ENCODE measurements at regions not wholly inside any gene's neighbourhood (a gene's known extent, or its start where the extent isn't known, plus 50 kb on each side); places are given as distances from the start of the nearest gene placed in this dataset.

DNA sequence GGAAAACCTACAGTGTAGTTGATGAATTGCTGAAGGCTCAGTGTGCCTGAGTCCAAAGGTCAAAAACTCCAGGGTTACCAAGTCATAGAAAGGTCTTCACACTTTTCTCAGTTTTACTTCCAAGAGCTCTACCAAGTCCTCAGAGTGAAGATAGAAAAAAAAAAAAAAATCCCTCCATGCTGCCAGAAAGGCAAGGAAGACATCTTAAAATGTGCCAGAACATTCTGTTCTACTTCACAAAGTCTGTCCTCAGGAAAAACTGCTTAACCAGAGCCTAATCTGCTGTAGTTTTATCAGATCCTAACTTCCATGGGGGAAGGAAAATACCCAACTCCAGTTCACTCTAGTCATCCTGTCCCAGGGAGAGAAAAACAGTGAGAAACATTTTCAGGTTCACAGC, 175.6 kb upstream of the CDH11 start:
- H3K9ac ChIP-seq = no peak overlapping the region
- no peaks in the 10 kb centered on the region for H3K4me1 ChIP-seq (ENCODE audit: low read depth, poor library complexity, severe bottlenecking)
- no peak overlapping the region for H3K4me3 ChIP-seq (IDR thresholded peaks at IDR 0.05; ENCODE audit: insufficient read depth, low read depth, low read length)
- H3K79me2 ChIP-seq (ENCODE audit: insufficient read depth, low read depth) = no peaks in the 10 kb centered on the region
- no peak overlapping the region for H3K4me2 ChIP-seq
- H2AFZ ChIP-seq (ENCODE audit: low read depth) = no peak overlapping the region
- H3K27me3 ChIP-seq (ENCODE audit: insufficient read depth, low read depth) = no peaks in the 10 kb centered on the region
- no peaks in the 10 kb centered on the region for H3K36me3 ChIP-seq (ENCODE audit: insufficient read depth)
- TF ChIP-seq, protein P1, sequence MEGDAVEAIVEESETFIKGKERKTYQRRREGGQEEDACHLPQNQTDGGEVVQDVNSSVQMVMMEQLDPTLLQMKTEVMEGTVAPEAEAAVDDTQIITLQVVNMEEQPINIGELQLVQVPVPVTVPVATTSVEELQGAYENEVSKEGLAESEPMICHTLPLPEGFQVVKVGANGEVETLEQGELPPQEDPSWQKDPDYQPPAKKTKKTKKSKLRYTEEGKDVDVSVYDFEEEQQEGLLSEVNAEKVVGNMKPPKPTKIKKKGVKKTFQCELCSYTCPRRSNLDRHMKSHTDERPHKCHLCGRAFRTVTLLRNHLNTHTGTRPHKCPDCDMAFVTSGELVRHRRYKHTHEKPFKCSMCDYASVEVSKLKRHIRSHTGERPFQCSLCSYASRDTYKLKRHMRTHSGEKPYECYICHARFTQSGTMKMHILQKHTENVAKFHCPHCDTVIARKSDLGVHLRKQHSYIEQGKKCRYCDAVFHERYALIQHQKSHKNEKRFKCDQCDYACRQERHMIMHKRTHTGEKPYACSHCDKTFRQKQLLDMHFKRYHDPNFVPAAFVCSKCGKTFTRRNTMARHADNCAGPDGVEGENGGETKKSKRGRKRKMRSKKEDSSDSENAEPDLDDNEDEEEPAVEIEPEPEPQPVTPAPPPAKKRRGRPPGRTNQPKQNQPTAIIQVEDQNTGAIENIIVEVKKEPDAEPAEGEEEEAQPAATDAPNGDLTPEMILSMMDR (conservative IDR thresholded peaks at IDR 0.05; ENCODE audit: low read depth, low read length) = no peak
- H3K27ac ChIP-seq = no peak overlapping the region
- H4K20me1 ChIP-seq (ENCODE audit: insufficient read depth) = no peaks in the 10 kb centered on the region

DNA sequence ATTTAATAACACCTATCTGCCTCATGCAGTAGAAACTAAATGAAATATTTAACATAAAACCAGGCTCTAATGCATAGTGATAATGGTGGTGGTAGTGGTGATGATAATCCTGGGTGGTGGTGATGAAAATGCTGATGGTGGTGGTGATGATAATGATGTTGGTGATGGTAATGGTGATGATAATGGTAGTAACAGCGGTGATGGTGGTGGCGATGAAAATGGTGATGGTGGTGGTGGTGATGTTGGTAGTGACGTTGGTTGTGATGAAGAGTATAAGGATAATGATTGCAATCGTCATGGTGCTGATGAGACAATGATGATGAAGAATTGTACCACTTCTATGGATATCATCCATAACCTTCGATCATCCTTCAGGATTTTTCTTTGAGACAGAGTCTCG, 173.7 kb upstream of the CDH11 start:
- Histone ChIP-seq H3K27me3 (ENCODE audit: insufficient read depth, low read depth) (no peaks in the 10 kb centered on the region), H2AFZ (ENCODE audit: low read depth) (no peak overlapping the region), H3K79me2 (ENCODE audit: insufficient read depth, low read depth) (no peaks in the 10 kb centered on the region), H4K20me1 (ENCODE audit: insufficient read depth) (no peaks in the 10 kb centered on the region), H3K27ac (no peak overlapping the region), H3K4me2 (no peak overlapping the region), H3K4me1 (ENCODE audit: low read depth, poor library complexity, severe bottlenecking) (no peaks in the 10 kb centered on the region), H3K4me3 (IDR thresholded peaks at IDR 0.05; ENCODE audit: insufficient read depth, low read depth, low read length) (no peak overlapping the region), H3K36me3 (ENCODE audit: insufficient read depth) (no peaks in the 10 kb centered on the region), H3K9ac (no peak overlapping the region)
- TF ChIP-seq, protein P1 (conservative IDR thresholded peaks at IDR 0.05; ENCODE audit: low read depth, low read length) = no peak

DNA sequence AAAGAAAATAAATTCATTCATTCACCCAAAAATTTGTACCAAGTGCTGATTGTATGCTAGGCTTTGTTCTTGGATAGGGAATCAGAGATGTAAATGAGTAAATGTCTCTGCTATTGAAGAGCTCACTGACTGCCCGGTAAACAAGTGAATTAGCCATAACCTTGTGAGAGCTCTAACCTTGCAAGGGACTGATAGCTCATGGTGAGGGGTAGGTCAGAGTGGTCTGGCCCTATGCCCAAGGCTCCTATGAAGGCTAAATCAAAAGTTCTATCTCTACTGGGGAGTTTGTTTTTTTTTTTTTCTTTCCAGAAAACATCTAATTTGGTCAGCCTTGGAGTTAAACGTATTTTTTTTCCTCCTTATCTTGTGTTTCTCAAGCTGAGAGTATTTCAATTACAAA, 172.8 kb upstream of the CDH11 start:
- Histone ChIP-seq H3K4me3 (IDR thresholded peaks at IDR 0.05; ENCODE audit: insufficient read depth, low read depth, low read length) (no peak overlapping the region), H4K20me1 (ENCODE audit: insufficient read depth) (no peaks in the 10 kb centered on the region), H3K4me2 (no peak overlapping the region), H3K27me3 (ENCODE audit: insufficient read depth, low read depth) (no peaks in the 10 kb centered on the region), H3K4me1 (ENCODE audit: low read depth, poor library complexity, severe bottlenecking) (no peaks in the 10 kb centered on the region), H3K79me2 (ENCODE audit: insufficient read depth, low read depth) (no peaks in the 10 kb centered on the region), H2AFZ (ENCODE audit: low read depth) (no peak overlapping the region), H3K36me3 (ENCODE audit: insufficient read depth) (no peaks in the 10 kb centered on the region), H3K27ac (no peak overlapping the region), H3K9ac (no peak overlapping the region)
- TF ChIP-seq, protein P1 (conservative IDR thresholded peaks at IDR 0.05; ENCODE audit: low read depth, low read length) = no peak

DNA sequence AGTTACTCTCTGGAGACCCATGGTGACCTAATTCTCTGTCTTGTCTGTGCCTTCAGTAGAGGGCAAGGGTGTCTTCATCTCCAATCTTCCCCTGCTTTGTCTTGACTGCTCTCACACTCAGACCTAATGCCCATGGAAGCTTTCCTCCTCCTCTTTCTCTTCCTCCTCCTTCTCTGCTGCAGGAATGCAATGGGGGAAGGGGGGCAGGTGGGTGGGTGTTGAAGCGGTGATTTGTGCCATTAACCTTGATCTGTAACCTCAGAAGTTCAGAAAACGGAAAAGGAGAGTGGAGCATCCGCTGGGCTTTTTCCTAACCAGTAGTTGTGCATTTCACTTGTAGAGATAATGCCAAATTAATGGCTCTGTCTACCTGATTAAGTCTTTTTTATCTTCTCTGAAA, 172.3 kb upstream of the CDH11 start:
- TF ChIP-seq, protein P1 (conservative IDR thresholded peaks at IDR 0.05; ENCODE audit: low read depth, low read length) = no peak
- Histone ChIP-seq H3K27me3 (ENCODE audit: insufficient read depth, low read depth) (no peaks in the 10 kb centered on the region), H2AFZ (ENCODE audit: low read depth) (no peak overlapping the region), H3K36me3 (ENCODE audit: insufficient read depth) (no peaks in the 10 kb centered on the region), H3K4me3 (IDR thresholded peaks at IDR 0.05; ENCODE audit: insufficient read depth, low read depth, low read length) (no peak overlapping the region), H4K20me1 (ENCODE audit: insufficient read depth) (no peaks in the 10 kb centered on the region), H3K27ac (no peak overlapping the region), H3K79me2 (ENCODE audit: insufficient read depth, low read depth) (no peaks in the 10 kb centered on the region), H3K4me2 (no peak overlapping the region), H3K9ac (no peak overlapping the region), H3K4me1 (ENCODE audit: low read depth, poor library complexity, severe bottlenecking) (no peaks in the 10 kb centered on the region)

DNA sequence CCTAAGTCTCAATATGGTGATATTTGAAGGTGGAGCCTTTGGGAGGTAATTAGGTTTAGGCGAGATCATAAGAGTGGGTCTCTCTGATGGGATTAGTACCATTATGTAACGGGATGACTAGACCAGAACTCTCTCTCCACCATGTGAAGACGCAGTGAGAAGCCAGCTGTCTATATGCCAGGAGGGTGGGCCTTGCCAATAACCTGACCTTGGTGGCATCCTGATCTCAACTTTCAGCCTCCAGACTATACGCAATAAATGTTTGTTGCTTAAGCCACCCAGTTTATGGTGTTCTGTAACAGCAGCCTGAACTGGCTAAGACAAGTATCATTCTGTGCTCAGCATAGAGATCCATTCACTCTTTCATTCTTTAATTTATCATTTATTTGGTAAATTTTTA, 167.2 kb upstream of the CDH11 start:
- Histone ChIP-seq H3K36me3 (ENCODE audit: insufficient read depth) (no peaks in the 10 kb centered on the region), H4K20me1 (ENCODE audit: insufficient read depth) (no peaks in the 10 kb centered on the region), H3K4me1 (ENCODE audit: low read depth, poor library complexity, severe bottlenecking) (no peaks in the 10 kb centered on the region), H3K27me3 (ENCODE audit: insufficient read depth, low read depth) (no peaks in the 10 kb centered on the region), H3K27ac (no peak overlapping the region), H3K79me2 (ENCODE audit: insufficient read depth, low read depth) (no peaks in the 10 kb centered on the region), H3K4me3 (IDR thresholded peaks at IDR 0.05; ENCODE audit: insufficient read depth, low read depth, low read length) (no peak overlapping the region), H2AFZ (ENCODE audit: low read depth) (no peak overlapping the region), H3K9ac (no peak overlapping the region), H3K4me2 (no peak overlapping the region)
- TF ChIP-seq, protein P1 (conservative IDR thresholded peaks at IDR 0.05; ENCODE audit: low read depth, low read length) = no peak
